ENCODE measurements at regions not wholly inside any gene's neighbourhood (a gene's known extent, or its start where the extent isn't known, plus 50 kb on each side); places are given as distances from the start of the nearest gene placed in this dataset.
"Not testable (repeated sequence)": the region's sequence is repeated elsewhere in the genome, so short reads cannot be mapped to it uniquely, and the experiment has no call there.

DNA sequence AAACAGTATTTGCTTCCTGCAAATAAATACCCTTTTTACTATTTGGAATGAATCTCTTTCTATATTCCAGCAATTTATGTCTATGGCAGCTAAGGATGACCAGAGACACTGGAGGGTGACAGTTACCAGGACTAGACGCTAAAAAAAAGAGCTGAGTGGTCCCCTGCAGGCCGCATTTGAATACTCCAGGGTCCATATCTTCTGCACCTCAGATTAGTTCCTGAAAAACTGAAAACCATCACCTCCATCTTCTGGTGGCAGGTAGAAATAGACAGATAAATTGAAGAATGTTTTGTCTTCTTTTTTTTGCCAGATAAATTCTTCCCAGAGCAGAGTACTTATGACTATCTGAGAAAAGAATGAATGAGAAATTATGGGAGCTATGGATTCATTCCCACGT, 145.6 kb downstream of the CSNK2A3 start:
- Mint-ChIP-seq H3K9me3 (peaks cover 5% of the 10 kb centered on the region), H3K27me3 (ENCODE audit: low read depth) (peaks cover 5% of the 10 kb centered on the region), H3K27ac (no peak overlapping the region), H3K4me3 (no peak overlapping the region), H3K36me3 (ENCODE audit: low read depth) (peaks cover 1% of the 10 kb centered on the region), H3K4me1 (ENCODE audit: low read depth) (no peaks in the 10 kb centered on the region)
- intact Hi-C loops (cut with micrococcal nuclease), result loop anchor here (2.0 kb wide), 1 partner anchor 179 kb away; no protein-coding TSS in a partner anchor
- no peak for DNase-seq
- CTCF ChIA-PET, result interaction anchor here (0.7 to 1.2 kb wide), 2 partner anchors 172 to 301 kb away, joined by 4 read pairs; no protein-coding TSS in a partner anchor

DNA sequence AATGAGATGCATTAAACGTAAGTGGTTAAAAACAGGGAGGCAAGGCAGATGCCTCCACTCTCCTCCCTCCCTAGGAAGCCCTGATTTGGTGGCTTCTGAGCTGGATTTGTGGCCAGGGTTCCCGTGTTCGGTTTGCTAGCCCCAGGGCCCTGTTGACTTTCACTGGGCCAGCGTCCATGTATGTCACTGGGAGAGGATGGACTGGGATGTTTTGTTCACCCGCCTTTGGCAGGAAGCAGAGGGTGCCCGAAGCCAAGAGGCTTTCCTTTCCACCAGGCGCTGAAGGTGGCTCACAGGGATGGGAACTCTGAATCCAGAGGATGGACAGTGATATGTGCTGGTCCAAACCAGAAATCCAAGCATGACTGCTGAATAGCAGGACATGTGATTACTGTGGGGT, 146.6 kb downstream of the CSNK2A3 start:
- CTCF ChIA-PET, result interaction anchor here (1.2 kb wide), 1 partner anchor 171 kb away, joined by 4 read pairs; no protein-coding TSS in a partner anchor
- peaks cover 5% of the 10 kb centered on the region for H3K27me3 Mint-ChIP-seq (ENCODE audit: low read depth)
- H3K4me1 Mint-ChIP-seq (ENCODE audit: low read depth), result no peaks in the 10 kb centered on the region
- H3K36me3 Mint-ChIP-seq (ENCODE audit: low read depth), result peaks cover 3% of the 10 kb centered on the region
- DNase-seq, result no peak
- peaks cover 5% of the 10 kb centered on the region for H3K9me3 Mint-ChIP-seq
- H3K4me3 Mint-ChIP-seq, result no peak overlapping the region
- H3K27ac Mint-ChIP-seq, result no peak overlapping the region
- intact Hi-C loops (cut with micrococcal nuclease), result loop anchor here (2.0 kb wide), 1 partner anchor 178 kb away; no protein-coding TSS in a partner anchor

GRCh38 chr11:11202885-11203284, 150.2 kb downstream of the CSNK2A3 start:
- Mint-ChIP-seq H3K27me3 (ENCODE audit: low read depth) (peaks cover 5% of the 10 kb centered on the region), H3K27ac (no peak overlapping the region), H3K36me3 (ENCODE audit: low read depth) (peaks cover 3% of the 10 kb centered on the region), H3K4me1 (ENCODE audit: low read depth) (no peaks in the 10 kb centered on the region), H3K4me3 (no peak overlapping the region), H3K9me3 (peaks cover 8% of the 10 kb centered on the region)
- intact Hi-C loops (cut with micrococcal nuclease), result no loop called here
- CTCF ChIA-PET, result interaction anchor here (0.7 kb wide), 1 partner anchor 597 kb away, joined by 3 read pairs; no protein-coding TSS in a partner anchor
- DNase-seq, result no peak

GRCh38 chr11:11201302-11201701, 151.7 kb downstream of the CSNK2A3 start:
- CTCF ChIA-PET, H3K9me3 Mint-ChIP-seq, DNase-seq: not testable (repeated sequence)

GRCh38 chr11:11192541-11192940, 160.5 kb downstream of the CSNK2A3 start:
- Mint-ChIP-seq H3K9me3 (peaks cover 19% of the 10 kb centered on the region), H3K36me3 (ENCODE audit: low read depth) (peaks cover 5% of the 10 kb centered on the region), H3K27me3 (ENCODE audit: low read depth) (peaks cover 3% of the 10 kb centered on the region), H3K4me1 (ENCODE audit: low read depth) (no peaks in the 10 kb centered on the region), H3K27ac (no peak overlapping the region), H3K4me3 (no peak overlapping the region)
- intact Hi-C loops (cut with micrococcal nuclease), result no loop called here
- no peak for DNase-seq
- CTCF ChIA-PET, result interaction anchor here (0.7 kb wide), 1 partner anchor 94 kb away, joined by 3 read pairs; no protein-coding TSS in a partner anchor

More at GRCh38 chr11:11201302-11201701, 151.7 kb downstream of the CSNK2A3 start:
- H3K4me3 Mint-ChIP-seq; intact Hi-C loops (cut with micrococcal nuclease); H3K4me1 Mint-ChIP-seq (ENCODE audit: low read depth); H3K27me3 Mint-ChIP-seq (ENCODE audit: low read depth); H3K36me3 Mint-ChIP-seq (ENCODE audit: low read depth); H3K27ac Mint-ChIP-seq: not testable (repeated sequence)

DNA sequence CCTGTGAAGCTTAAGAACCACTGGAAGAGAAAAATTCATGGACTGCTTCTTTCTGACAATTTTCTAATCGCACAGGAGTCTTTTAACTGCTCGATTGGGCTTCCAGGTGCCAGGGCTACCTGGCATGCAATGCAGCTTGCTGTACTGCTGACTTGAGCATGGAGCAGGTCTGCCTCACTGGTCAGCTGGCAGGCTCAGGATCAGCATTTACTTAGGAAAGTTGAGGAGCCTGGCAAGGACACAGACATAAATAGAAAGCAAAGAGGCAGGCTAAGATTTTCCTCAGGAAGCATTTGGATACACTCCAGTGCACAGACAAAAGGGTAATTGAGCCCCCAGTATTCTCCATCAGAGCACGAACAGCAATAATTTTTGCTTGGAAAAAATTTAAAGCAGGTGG, 163.5 kb downstream of the CSNK2A3 start:
- no peak overlapping the region for H3K27ac Mint-ChIP-seq
- H3K4me1 Mint-ChIP-seq (ENCODE audit: low read depth), result no peaks in the 10 kb centered on the region
- H3K9me3 Mint-ChIP-seq, result peaks cover 19% of the 10 kb centered on the region
- H3K36me3 Mint-ChIP-seq (ENCODE audit: low read depth), result peaks cover 5% of the 10 kb centered on the region
- intact Hi-C loops (cut with micrococcal nuclease), result no loop called here
- CTCF ChIA-PET, result no interaction called here
- no peak for DNase-seq
- no peak overlapping the region for H3K4me3 Mint-ChIP-seq
- H3K27me3 Mint-ChIP-seq (ENCODE audit: low read depth), result peaks cover 3% of the 10 kb centered on the region

DNA sequence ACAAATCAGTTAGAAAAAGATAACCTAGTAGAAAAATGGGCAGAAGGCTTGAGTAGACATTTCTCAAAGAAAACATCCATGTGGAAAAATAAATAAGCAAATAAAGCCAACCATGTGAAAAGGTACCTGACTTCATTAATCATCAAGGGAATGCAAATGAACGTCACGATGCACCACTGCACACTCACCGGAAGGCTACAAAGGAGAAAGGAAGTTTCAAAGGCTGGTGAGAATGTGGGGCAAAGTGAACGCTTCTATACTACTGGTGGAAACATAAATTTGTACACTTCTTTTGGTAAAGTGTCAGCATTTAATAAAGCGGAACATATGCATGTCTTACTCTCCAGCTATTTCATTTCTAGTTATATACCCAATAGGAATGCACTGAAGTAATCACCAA, 166.8 kb downstream of the CSNK2A3 start:
- Mint-ChIP-seq H3K9me3 (peaks cover 11% of the 10 kb centered on the region), H3K27me3 (ENCODE audit: low read depth) (peaks cover 2% of the 10 kb centered on the region), H3K27ac (no peak overlapping the region), H3K4me3 (no peak overlapping the region), H3K36me3 (ENCODE audit: low read depth) (peaks cover 2% of the 10 kb centered on the region), H3K4me1 (ENCODE audit: low read depth) (no peaks in the 10 kb centered on the region)
- CTCF ChIA-PET, result no interaction called here
- DNase-seq, result no peak
- intact Hi-C loops (cut with micrococcal nuclease), result no loop called here

DNA sequence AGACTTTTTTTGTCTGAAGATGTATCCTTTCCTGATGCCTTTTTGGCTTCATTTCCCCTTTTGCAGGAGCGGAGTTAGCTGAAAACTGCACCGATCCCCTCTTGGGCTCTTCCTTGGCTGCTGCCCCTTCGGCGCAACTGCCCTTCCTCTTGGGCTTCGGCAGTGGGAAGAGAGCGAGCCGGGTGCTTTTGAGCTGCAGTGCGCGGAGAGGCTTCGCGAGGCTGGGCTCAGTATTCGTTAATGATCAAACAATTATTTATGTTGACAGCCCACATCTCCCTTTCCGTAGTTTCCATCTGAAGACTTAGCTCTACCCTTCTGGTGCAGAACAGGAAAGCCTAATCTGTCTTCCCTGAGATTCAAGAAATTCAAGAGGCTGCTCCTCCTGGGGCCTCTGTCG, 170.8 kb downstream of the CSNK2A3 start:
- Mint-ChIP-seq H3K36me3 (ENCODE audit: low read depth) (no peaks in the 10 kb centered on the region), H3K27ac (no peak overlapping the region), H3K4me1 (ENCODE audit: low read depth) (no peaks in the 10 kb centered on the region), H3K27me3 (ENCODE audit: low read depth) (peaks cover 1% of the 10 kb centered on the region), H3K4me3 (no peak overlapping the region), H3K9me3 (no peaks in the 10 kb centered on the region)
- CTCF ChIA-PET, result interaction anchor here (1.3 kb wide), 1 partner anchor 27 kb away, joined by 5 read pairs; no protein-coding TSS in a partner anchor
- no peak for DNase-seq
- intact Hi-C loops (cut with micrococcal nuclease), result no loop called here

DNA sequence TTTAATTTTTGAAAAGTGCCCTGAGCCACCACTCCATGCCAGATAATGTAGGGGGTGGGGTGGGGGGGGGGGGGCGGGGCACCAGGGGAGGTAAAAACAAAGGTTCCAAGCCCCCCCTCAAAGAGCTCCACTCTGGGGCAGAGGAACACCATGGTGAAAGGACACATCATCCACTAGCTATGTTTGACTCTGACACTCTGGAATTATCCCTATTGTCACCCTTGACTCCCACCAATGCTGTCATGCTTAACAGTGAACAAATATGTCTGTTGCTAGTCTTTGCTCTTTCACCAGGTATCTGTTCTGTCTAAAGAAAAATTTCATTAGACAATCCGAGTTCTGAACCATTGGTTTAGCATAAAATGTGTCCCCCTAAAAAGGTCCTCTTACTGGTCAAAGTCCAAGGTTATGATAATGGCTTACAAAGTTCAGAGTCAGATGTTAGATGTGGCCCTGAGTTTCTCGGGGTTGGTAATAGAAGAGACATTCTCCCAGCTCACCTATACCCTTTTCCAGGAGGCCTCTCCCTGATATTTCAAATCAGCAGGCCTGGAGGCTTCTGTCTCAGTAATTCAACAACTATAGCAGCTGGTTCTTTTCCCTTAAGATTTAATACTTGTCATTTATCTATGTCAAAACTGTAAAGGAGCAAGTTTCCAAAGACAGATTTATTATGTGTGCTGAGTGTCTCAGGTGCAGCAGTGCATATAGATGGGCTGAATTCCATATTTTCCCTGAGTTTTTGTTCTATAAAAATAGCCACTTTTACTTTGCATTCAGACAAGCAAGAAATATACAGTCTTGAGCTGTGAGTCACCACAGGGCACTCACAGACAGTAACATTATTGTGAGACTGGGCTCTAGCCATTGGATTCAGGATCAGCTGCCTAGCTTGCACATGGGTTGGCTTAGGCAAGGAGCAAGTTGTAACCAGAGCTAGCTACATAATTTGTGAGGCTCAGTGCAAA, 174.1 kb downstream of the CSNK2A3 start:
- H3K27ac Mint-ChIP-seq, result no peak overlapping the region
- peaks cover 1% of the 10 kb centered on the region for H3K27me3 Mint-ChIP-seq (ENCODE audit: low read depth)
- CTCF ChIA-PET, result interaction anchor here (1.4 kb wide), 1 partner anchor 151 kb away, joined by 4 read pairs; no protein-coding TSS in a partner anchor
- no peak for DNase-seq
- intact Hi-C loops (cut with micrococcal nuclease), result no loop called here
- no peak overlapping the region for H3K4me3 Mint-ChIP-seq
- no peaks in the 10 kb centered on the region for H3K36me3 Mint-ChIP-seq (ENCODE audit: low read depth)
- no peaks in the 10 kb centered on the region for H3K9me3 Mint-ChIP-seq
- H3K4me1 Mint-ChIP-seq (ENCODE audit: low read depth), result no peaks in the 10 kb centered on the region

DNA sequence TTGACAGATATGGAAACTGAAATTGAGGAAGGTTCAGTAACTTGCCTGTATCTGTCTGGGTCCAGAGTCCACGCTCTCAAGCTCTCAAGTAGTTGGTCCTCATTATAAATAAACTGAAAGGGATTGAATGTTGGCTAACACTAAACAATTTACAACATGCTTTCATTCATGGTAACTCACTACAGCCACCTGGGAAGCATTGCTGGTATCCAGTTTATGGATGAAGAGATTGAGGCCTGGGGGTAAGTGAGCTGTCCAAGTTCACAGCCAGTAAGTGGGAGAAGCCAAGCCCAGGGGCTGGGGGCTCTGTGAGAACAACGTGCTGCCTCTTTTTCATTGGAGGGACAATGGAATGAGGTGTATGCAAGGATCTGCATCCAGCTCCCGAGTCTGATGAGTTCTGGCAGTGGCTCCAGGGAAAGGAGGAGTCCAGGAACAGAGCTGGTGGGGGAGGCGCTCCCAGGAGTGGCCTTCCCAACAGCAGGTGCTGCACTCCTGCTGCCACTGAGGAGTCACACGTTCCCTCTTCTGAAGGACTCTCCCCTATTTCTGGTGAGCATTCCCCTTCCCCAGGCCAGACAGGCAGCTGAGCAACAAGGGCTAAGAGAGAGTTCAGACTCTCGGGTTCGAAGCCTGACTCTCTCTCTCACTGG, 175.8 kb downstream of the CSNK2A3 start:
- Mint-ChIP-seq H3K36me3 (ENCODE audit: low read depth) (no peaks in the 10 kb centered on the region), H3K27me3 (ENCODE audit: low read depth) (no peaks in the 10 kb centered on the region), H3K4me3 (no peak overlapping the region), H3K9me3 (no peaks in the 10 kb centered on the region), H3K27ac (no peak overlapping the region), H3K4me1 (ENCODE audit: low read depth) (peaks cover 1% of the 10 kb centered on the region)
- no peak for DNase-seq
- CTCF ChIA-PET, result interaction anchor here (0.6 to 1.4 kb wide), 3 partner anchors 20 to 487 kb away, joined by 3 to 5 read pairs (median 4); no protein-coding TSS in a partner anchor
- intact Hi-C loops (cut with micrococcal nuclease), result no loop called here

- no peak for DNase-seq
- CTCF ChIA-PET, result no interaction called here
- Mint-ChIP-seq H3K36me3 (ENCODE audit: low read depth) (no peaks in the 10 kb centered on the region), H3K27me3 (ENCODE audit: low read depth) (no peaks in the 10 kb centered on the region), H3K4me1 (ENCODE audit: low read depth) (peaks cover 5% of the 10 kb centered on the region), H3K9me3 (no peaks in the 10 kb centered on the region), H3K4me3 (no peak overlapping the region), H3K27ac (no peak overlapping the region)
- intact Hi-C loops (cut with micrococcal nuclease), result no loop called here
Measured at GRCh38 chr11:11173316-11174025, 179.6 kb downstream of the CSNK2A3 start.

DNA sequence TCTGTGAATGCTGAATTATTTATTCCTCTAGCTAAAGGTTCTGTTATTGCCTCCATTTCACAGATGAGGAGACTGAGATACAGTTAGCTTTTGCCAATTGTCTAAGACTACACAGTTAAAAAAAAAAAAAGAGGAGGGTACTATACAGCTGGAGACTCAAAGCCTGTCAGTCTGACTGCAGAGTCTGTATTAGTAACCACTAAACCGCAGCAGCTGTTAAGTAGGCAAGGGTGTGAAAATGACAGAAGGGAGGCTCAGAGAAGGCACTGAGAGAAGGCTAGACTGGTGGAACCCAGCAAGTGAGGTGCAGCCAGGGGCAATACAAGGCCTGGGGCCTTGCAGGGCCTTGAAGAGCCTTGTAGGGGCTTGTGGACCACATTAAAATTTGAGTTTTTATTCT, 181.2 kb downstream of the CSNK2A3 start:
- Mint-ChIP-seq H3K36me3 (ENCODE audit: low read depth) (no peaks in the 10 kb centered on the region), H3K4me3 (no peak overlapping the region), H3K9me3 (no peaks in the 10 kb centered on the region), H3K27ac (no peak overlapping the region), H3K27me3 (ENCODE audit: low read depth) (no peaks in the 10 kb centered on the region), H3K4me1 (ENCODE audit: low read depth) (peaks cover 5% of the 10 kb centered on the region)
- DNase-seq, result peak; percentile 57
- intact Hi-C loops (cut with micrococcal nuclease), result no loop called here
- CTCF ChIA-PET, result interaction anchor here (0.5 kb wide), 1 partner anchor 811 kb away, joined by 3 read pairs; no protein-coding TSS in a partner anchor

Measured in activated naive CD4-positive, alpha-beta T cell treated with anti-CD3 and anti-CD28 coated beads for 36 hours (primary cell).